Neural progenitor cell (in vitro differentiated cells): ENCODE measurements at regions not wholly inside any gene's neighbourhood (a gene's known extent, or its start where the extent isn't known, plus 50 kb on each side); places are given as distances from the start of the nearest gene placed in this dataset.
A peak's percentile ranks its signal among the peaks of the same experiment; 100 is the strongest.
"Not testable (repeated sequence)": the region's sequence is repeated elsewhere in the genome, so short reads cannot be mapped to it uniquely, and the experiment has no call there.

Experiments used
- DNase-seq: peaks from one replicate; pipeline ENCODE4 v3.0.0-alpha.2; 2016; ENCODE audit warnings: low spot score
- H2AFZ ChIP-seq: fragments of 200-600 bp; sonication (generic); replicated peaks from 2 replicates; pipeline ENCODE4 v1.6.1; 2016; ENCODE audit warnings: antibody characterized with exemption
- H3F3A ChIP-seq: fragments of 200-600 bp; sonication (generic); 2 replicates; pipeline ENCODE4 v1.6.1; 2016; ENCODE audit warnings: antibody characterized with exemption, low read depth
- H3K27ac ChIP-seq: fragments of 200-600 bp; sonication (generic); 2 replicates; pipeline ENCODE4 v1.5.1; 2016; ENCODE audit warnings: mild to moderate bottlenecking
- H3K27me3 ChIP-seq: fragments of 200-600 bp; sonication (generic); 2 replicates; pipeline ENCODE4 v1.6.1; 2016; ENCODE audit warnings: mild to moderate bottlenecking, moderate library complexity
- H3K36me3 ChIP-seq: fragments of 200-600 bp; sonication (generic); 2 replicates; pipeline ENCODE4 v1.5.1; 2016
- H3K4me1 ChIP-seq: fragments of 200-600 bp; sonication (generic); 2 replicates; pipeline ENCODE4 v1.6.1; 2016; ENCODE audit warnings: mixed run types
- H3K4me2 ChIP-seq: fragments of 200-600 bp; sonication (generic); 2 replicates; pipeline ENCODE4 v1.6.1; 2016
- H3K4me3 ChIP-seq: fragments of 200-600 bp; sonication (generic); 2 replicates; pipeline ENCODE4 v1.5.1; 2016
- H3K79me2 ChIP-seq: fragments of 200-600 bp; sonication (generic); 2 replicates; pipeline ENCODE4 v1.6.1; 2016; ENCODE audit warnings: low read depth
- H3K9ac ChIP-seq: fragments of 200-600 bp; sonication (generic); 2 replicates; pipeline ENCODE4 v1.6.1; 2016
- H3K9me3 ChIP-seq: fragments of 200-600 bp; sonication (generic); 2 replicates; pipeline ENCODE4 v1.5.1; 2016; ENCODE audit warnings: low read depth
- H4K20me1 ChIP-seq: fragments of 200-600 bp; sonication (generic); 2 replicates; pipeline ENCODE4 v1.6.1; 2016; ENCODE audit warnings: low read depth
- H3K27ac Mint-ChIP-seq: 3 replicates; pipeline ENCODE4 v1.8.0; 2021; ENCODE audit warnings: mixed read lengths
- H3K27me3 Mint-ChIP-seq: 2 replicates; pipeline ENCODE4 v1.8.0; 2022; ENCODE audit warnings: low read depth, mild to moderate bottlenecking, inconsistent platforms, moderate library complexity, mixed read lengths; ENCODE audit not compliant: insufficient read depth
- H3K36me3 Mint-ChIP-seq: 3 replicates; pipeline ENCODE4 v1.8.0; 2021; ENCODE audit warnings: mixed read lengths
- H3K4me1 Mint-ChIP-seq: 3 replicates; pipeline ENCODE4 v1.8.0; 2021; ENCODE audit warnings: mixed read lengths
- H3K4me3 Mint-ChIP-seq: 3 replicates; pipeline ENCODE4 v1.8.0; 2021; ENCODE audit warnings: mild to moderate bottlenecking, moderate library complexity, mixed read lengths
- H3K9me3 Mint-ChIP-seq: 3 replicates; pipeline ENCODE4 v1.8.0; 2020; ENCODE audit warnings: mixed read lengths
- EZH2 ChIP-seq: fragments of 200-600 bp; sonication (generic); IDR thresholded peaks from 2 replicates; pipeline ENCODE4 v1.6.1; 2017; ENCODE audit warnings: antibody characterized with exemption, mild to moderate bottlenecking, moderate library complexity
- EZH2phosphoT487 ChIP-seq: fragments of 200-600 bp; sonication (generic); IDR thresholded peaks from 2 replicates; pipeline ENCODE4 v1.6.1; 2017; ENCODE audit warnings: antibody characterized with exemption
- TF ChIP-seq, protein P1 (sequence below): fragments of 200-600 bp; sonication (generic); IDR thresholded peaks from 2 replicates; pipeline ENCODE4 v1.5.1; 2017; ENCODE audit warnings: antibody characterized with exemption, mild to moderate bottlenecking

DNA sequence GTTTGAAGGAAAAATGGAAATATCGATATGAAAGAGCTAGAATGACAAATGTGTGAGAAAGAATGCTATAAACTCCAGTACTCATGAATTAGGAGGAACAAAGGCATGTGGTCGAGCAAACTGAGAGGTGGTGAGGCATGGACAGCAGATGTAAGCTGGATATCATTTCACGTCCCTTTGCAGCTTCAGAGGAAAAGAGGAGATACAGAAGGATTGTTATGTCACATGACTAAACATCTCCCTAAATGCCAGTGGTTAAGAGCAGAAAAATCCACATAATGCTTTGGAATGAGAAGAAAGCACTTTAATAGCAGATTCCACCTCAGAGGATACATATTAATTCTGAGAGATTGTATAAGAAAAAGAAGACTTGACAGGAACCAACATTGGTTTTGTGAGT lies 248.7 kb downstream of the ZIC4 start:
- peaks cover 18% of the 10 kb centered on the region for H3K36me3 Mint-ChIP-seq
- DNase-seq = no peak
- Histone ChIP-seq H3K4me3 (no peak overlapping the region), H3K4me1 (no peaks in the 10 kb centered on the region), H3F3A (no peaks in the 10 kb centered on the region), H3K9ac (no peak overlapping the region), H3K27me3 (no peaks in the 10 kb centered on the region), H3K9me3 (no peaks in the 10 kb centered on the region), H3K27ac (no peak overlapping the region), H2AFZ (no peak overlapping the region), H3K36me3 (no peaks in the 10 kb centered on the region), H4K20me1 (no peaks in the 10 kb centered on the region), H3K79me2 (no peaks in the 10 kb centered on the region), H3K4me2 (no peak overlapping the region)
- peaks cover 7% of the 10 kb centered on the region for H3K4me1 Mint-ChIP-seq
- H3K9me3 Mint-ChIP-seq = peaks cover 12% of the 10 kb centered on the region
- H3K27me3 Mint-ChIP-seq = no peaks in the 10 kb centered on the region
- no peak overlapping the region for H3K4me3 Mint-ChIP-seq
- TF ChIP-seq, protein P1, sequence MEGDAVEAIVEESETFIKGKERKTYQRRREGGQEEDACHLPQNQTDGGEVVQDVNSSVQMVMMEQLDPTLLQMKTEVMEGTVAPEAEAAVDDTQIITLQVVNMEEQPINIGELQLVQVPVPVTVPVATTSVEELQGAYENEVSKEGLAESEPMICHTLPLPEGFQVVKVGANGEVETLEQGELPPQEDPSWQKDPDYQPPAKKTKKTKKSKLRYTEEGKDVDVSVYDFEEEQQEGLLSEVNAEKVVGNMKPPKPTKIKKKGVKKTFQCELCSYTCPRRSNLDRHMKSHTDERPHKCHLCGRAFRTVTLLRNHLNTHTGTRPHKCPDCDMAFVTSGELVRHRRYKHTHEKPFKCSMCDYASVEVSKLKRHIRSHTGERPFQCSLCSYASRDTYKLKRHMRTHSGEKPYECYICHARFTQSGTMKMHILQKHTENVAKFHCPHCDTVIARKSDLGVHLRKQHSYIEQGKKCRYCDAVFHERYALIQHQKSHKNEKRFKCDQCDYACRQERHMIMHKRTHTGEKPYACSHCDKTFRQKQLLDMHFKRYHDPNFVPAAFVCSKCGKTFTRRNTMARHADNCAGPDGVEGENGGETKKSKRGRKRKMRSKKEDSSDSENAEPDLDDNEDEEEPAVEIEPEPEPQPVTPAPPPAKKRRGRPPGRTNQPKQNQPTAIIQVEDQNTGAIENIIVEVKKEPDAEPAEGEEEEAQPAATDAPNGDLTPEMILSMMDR = no peak
- TF ChIP-seq EZH2phosphoT487 (no peak), EZH2 (no peak)
- H3K27ac Mint-ChIP-seq = peak overlapping the region; percentile 12

DNA sequence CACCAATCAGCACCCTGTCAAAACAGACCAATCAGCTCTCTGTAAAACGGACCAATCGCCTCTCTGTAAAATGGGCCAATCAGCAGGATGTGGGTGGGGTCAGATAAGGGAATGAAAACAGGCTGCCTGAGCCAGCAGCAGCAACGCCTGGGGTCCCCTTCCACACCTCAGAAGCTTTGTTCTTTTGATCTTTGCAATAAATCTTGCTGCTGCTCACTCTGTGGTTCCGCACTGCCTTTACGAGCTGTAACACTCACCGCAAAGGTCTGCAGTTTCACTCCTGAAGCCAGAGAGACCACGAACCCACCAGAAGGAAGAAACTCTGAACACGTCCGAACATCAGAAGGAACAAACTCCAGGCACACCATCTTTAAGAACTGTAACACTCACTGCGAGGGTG lies 251.4 kb downstream of the ZIC4 start:
- not testable (repeated sequence) for H3K27ac Mint-ChIP-seq, H3K4me2 ChIP-seq, H4K20me1 ChIP-seq, H3K27ac ChIP-seq, H3K27me3 ChIP-seq, H3K4me1 ChIP-seq, H3K9me3 ChIP-seq, H3K27me3 Mint-ChIP-seq, H3K36me3 ChIP-seq, H3K9ac ChIP-seq, H3F3A ChIP-seq, H3K4me3 ChIP-seq, H2AFZ ChIP-seq, H3K79me2 ChIP-seq, DNase-seq, H3K4me1 Mint-ChIP-seq
- Mint-ChIP-seq H3K4me3 (peak overlapping the region; percentile 10), H3K36me3 (peaks cover 20% of the 10 kb centered on the region), H3K9me3 (peaks cover 11% of the 10 kb centered on the region)

DNA sequence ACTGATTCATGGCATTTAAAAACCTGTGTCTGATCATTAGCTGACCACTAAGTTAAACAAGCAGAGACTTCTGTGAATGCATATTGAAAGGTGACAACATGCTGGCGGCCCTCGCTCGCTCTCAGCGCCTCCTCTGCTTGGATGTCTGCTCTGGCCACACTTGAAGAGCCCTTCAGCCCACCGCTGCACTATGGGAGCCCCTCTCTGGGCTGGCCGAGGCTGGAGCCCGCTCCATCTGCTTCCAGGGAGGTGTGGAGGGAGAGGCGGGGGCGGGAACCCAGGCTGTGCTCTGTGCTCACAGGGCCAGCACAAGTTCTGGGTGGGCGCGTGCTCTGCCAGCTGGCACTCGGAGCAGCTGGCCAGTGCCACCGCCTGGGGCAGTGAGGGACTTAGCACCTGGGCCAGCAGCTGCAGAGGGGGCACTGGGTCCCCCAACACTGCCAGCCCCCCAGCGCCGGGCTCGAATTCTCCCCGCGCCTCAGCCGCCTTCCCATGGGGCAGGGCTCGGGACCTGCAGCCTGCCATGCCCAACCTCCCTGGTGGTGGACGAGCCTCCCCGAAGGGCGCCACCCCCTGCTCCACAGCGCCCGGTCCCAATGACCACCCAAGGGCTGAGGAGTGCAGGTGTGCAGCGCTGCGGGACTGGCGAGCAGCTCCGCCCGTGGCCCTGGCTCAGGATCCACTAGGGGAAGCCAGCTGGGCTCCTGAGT lies 252.4 kb downstream of the ZIC4 start:
- H3K79me2 ChIP-seq = no peaks in the 10 kb centered on the region
- H3K4me2 ChIP-seq = no peak overlapping the region
- H3K9me3 ChIP-seq = no peaks in the 10 kb centered on the region
- Mint-ChIP-seq H3K9me3 (peaks cover 11% of the 10 kb centered on the region), H3K27ac (no peak overlapping the region), H3K4me3 (no peak overlapping the region), H3K27me3 (no peaks in the 10 kb centered on the region), H3K4me1 (peaks cover 7% of the 10 kb centered on the region), H3K36me3 (peaks cover 17% of the 10 kb centered on the region)
- H3K27me3 ChIP-seq = no peaks in the 10 kb centered on the region
- no peak overlapping the region for H2AFZ ChIP-seq
- no peak overlapping the region for H3K27ac ChIP-seq
- TF ChIP-seq EZH2phosphoT487 (no peak), EZH2 (no peak)
- TF ChIP-seq, protein P1 = no peak
- no peak overlapping the region for H3K4me3 ChIP-seq
- DNase-seq = no peak
- no peak overlapping the region for H3K9ac ChIP-seq
- H3F3A ChIP-seq = no peaks in the 10 kb centered on the region
- no peaks in the 10 kb centered on the region for H4K20me1 ChIP-seq
- H3K36me3 ChIP-seq = no peaks in the 10 kb centered on the region
- H3K4me1 ChIP-seq = no peaks in the 10 kb centered on the region

DNA sequence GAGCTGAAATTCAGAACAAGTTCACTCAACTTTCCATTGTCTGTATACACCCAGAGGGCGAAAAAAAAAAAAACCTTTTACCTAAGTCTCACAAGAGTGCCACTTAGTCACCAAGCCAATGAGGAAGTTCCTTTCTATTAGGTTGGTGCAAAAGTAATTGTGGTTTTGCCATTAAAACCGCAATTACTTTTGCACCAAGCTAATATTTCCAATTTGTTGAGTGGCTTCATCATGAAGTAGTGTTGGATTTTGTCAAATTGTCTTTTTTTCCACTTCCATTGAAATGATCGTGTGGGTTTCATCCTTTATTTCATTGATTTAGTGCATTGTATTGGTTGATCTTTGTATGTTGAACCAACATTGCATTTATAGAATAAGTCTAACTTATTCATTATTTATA lies 253.9 kb downstream of the ZIC4 start:
- Histone ChIP-seq H3K27ac (no peak overlapping the region), H3K9ac (no peak overlapping the region), H3K4me1 (no peaks in the 10 kb centered on the region), H3K4me2 (no peak overlapping the region), H3F3A (no peaks in the 10 kb centered on the region), H3K27me3 (no peaks in the 10 kb centered on the region), H3K4me3 (no peak overlapping the region), H3K36me3 (no peaks in the 10 kb centered on the region), H2AFZ (no peak overlapping the region), H3K9me3 (no peaks in the 10 kb centered on the region), H3K79me2 (no peaks in the 10 kb centered on the region), H4K20me1 (no peaks in the 10 kb centered on the region)
- Mint-ChIP-seq H3K27me3 (no peaks in the 10 kb centered on the region), H3K27ac (no peak overlapping the region), H3K9me3 (peaks cover 16% of the 10 kb centered on the region), H3K4me1 (peaks cover 3% of the 10 kb centered on the region), H3K36me3 (peaks cover 16% of the 10 kb centered on the region), H3K4me3 (no peak overlapping the region)
- TF ChIP-seq EZH2 (no peak), EZH2phosphoT487 (no peak)
- TF ChIP-seq, protein P1 = no peak
- no peak for DNase-seq
